Glutamatergic neuron (in vitro differentiated cells): ENCODE measurements at regions not wholly inside any gene's neighbourhood (a gene's known extent, or its start where the extent isn't known, plus 50 kb on each side); places are given as distances from the start of the nearest gene placed in this dataset.
A peak's percentile ranks its signal among the peaks of the same experiment; 100 is the strongest.

Source experiments
- DNase-seq: peaks from one replicate; pipeline ENCODE4 v3.0.0; 2022
- H3K27ac Mint-ChIP-seq: one replicate; pipeline ENCODE4 v1.8.0; 2020; ENCODE audit warnings: mild to moderate bottlenecking, mixed read lengths, inconsistent platforms; ENCODE audit not compliant: unreplicated experiment
- H3K27me3 Mint-ChIP-seq: one replicate; pipeline ENCODE4 v1.8.0; 2020; ENCODE audit warnings: mild to moderate bottlenecking, moderate library complexity, mixed read lengths, inconsistent platforms; ENCODE audit not compliant: unreplicated experiment
- H3K36me3 Mint-ChIP-seq: one replicate; pipeline ENCODE4 v1.8.0; 2020; ENCODE audit warnings: mild to moderate bottlenecking, mixed read lengths, inconsistent platforms; ENCODE audit not compliant: unreplicated experiment
- H3K4me1 Mint-ChIP-seq: one replicate; pipeline ENCODE4 v1.8.0; 2020; ENCODE audit warnings: mild to moderate bottlenecking, low read depth, mixed read lengths, inconsistent platforms; ENCODE audit not compliant: unreplicated experiment
- H3K4me3 Mint-ChIP-seq: one replicate; pipeline ENCODE4 v1.8.0; 2020; ENCODE audit warnings: mild to moderate bottlenecking, mixed read lengths, inconsistent platforms; ENCODE audit not compliant: unreplicated experiment
- H3K9me3 Mint-ChIP-seq: one replicate; pipeline ENCODE4 v1.8.0; 2020; ENCODE audit warnings: mild to moderate bottlenecking, moderate library complexity, mixed read lengths, inconsistent platforms; ENCODE audit not compliant: unreplicated experiment
- TF ChIP-seq, protein P1 (sequence below): fragments of 200-600 bp; sonication (generic); IDR thresholded peaks from one replicate; pipeline ENCODE4 v1.5.0; 2021; ENCODE audit not compliant: partially characterized antibody, unreplicated experiment

DNA sequence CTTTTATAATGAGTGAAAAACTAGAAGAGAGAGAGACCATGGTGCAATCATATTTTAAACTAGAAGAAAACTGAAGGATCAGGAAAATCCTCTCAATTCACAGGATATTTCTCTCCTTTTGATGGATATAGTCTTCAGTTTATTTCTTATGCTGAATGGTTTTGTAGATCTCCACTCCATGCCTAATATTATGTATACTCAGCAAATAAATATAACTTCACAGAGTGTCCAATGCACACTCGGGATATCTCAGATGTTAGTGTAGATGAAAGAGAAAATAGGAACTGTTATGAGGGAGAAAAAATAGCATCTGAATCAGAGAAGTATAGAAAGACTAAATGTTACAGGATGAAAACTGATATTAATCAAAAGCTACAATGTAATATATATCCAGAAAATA, 1324.5 kb upstream of the PIK3C3 start:
- TF ChIP-seq, protein P1, sequence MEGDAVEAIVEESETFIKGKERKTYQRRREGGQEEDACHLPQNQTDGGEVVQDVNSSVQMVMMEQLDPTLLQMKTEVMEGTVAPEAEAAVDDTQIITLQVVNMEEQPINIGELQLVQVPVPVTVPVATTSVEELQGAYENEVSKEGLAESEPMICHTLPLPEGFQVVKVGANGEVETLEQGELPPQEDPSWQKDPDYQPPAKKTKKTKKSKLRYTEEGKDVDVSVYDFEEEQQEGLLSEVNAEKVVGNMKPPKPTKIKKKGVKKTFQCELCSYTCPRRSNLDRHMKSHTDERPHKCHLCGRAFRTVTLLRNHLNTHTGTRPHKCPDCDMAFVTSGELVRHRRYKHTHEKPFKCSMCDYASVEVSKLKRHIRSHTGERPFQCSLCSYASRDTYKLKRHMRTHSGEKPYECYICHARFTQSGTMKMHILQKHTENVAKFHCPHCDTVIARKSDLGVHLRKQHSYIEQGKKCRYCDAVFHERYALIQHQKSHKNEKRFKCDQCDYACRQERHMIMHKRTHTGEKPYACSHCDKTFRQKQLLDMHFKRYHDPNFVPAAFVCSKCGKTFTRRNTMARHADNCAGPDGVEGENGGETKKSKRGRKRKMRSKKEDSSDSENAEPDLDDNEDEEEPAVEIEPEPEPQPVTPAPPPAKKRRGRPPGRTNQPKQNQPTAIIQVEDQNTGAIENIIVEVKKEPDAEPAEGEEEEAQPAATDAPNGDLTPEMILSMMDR, result no peak
- no peaks in the 10 kb centered on the region for H3K36me3 Mint-ChIP-seq
- H3K9me3 Mint-ChIP-seq, result no peaks in the 10 kb centered on the region
- H3K27me3 Mint-ChIP-seq, result no peaks in the 10 kb centered on the region
- no peaks in the 10 kb centered on the region for H3K4me1 Mint-ChIP-seq
- no peak overlapping the region for H3K4me3 Mint-ChIP-seq
- no peak overlapping the region for H3K27ac Mint-ChIP-seq
- DNase-seq, result no peak

DNA sequence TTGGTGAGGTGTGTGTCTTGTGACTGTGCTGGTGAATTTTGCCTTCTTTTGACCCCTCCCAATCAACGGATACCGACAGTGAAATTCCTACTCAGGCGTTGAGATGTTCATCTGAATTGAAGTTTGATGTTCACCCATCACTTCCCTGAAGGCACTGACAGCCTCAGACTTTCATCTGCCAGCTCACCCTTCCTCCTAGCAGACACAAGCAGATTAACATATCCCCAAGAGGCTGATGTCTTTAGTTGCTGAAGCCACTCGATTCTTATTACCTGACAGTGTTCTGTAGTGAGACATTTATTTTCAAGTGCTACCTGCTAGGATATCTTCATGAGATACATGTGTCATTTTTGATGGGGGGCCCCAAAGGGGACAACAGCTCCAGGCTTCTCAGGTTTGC, 1330.1 kb upstream of the PIK3C3 start:
- Mint-ChIP-seq H3K9me3 (no peaks in the 10 kb centered on the region), H3K27ac (no peak overlapping the region), H3K4me1 (peaks cover 4% of the 10 kb centered on the region), H3K4me3 (no peak overlapping the region), H3K27me3 (no peaks in the 10 kb centered on the region), H3K36me3 (no peaks in the 10 kb centered on the region)
- DNase-seq, result no peak
- TF ChIP-seq, protein P1, result no peak

DNA sequence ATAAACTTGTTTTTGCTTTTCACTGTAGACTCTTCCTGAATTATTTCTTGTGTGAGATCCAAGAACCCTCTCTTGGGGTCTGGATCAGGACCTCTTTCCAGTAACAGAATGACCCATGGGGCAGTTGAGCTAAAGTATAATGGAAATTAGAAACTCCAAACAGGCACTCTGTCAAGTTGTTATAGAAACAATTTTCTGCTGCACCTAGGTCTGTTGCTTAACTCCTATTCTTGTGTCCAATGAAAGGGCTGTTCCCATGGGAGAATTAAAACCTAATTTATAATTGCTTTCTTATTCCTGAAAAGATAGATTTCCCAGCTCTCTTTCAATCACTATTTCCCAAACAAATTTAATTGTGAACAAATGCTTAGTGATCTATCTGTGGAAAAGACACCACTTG, 1341.3 kb upstream of the PIK3C3 start:
- H3K36me3 Mint-ChIP-seq, result no peaks in the 10 kb centered on the region
- peaks cover 4% of the 10 kb centered on the region for H3K27me3 Mint-ChIP-seq
- H3K9me3 Mint-ChIP-seq, result peaks cover 4% of the 10 kb centered on the region
- H3K4me3 Mint-ChIP-seq, result no peak overlapping the region
- H3K4me1 Mint-ChIP-seq, result peaks cover 12% of the 10 kb centered on the region
- no peak overlapping the region for H3K27ac Mint-ChIP-seq
- TF ChIP-seq, protein P1, result no peak
- DNase-seq, result no peak

DNA sequence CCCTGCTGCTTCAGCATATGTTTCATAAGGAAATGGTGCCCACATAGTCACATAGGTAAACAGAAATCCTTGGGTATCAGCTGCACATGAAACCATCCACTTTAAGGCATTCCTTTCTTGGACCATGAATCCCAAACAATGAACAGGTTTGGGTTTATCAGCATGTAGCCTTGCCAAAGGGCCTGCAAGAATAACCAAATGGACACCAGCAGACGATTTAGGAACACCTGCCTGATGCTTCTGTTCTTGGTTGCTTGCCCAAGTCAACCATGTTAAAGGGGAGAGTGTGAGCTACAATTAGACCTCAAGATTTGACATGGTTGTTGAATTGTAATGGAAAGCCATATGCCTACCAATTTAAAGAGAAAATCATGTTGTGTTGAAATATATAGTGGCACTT, 1342.7 kb upstream of the PIK3C3 start:
- Mint-ChIP-seq H3K4me1 (peaks cover 19% of the 10 kb centered on the region), H3K27ac (peak overlapping the region; percentile 49), H3K27me3 (peaks cover 4% of the 10 kb centered on the region)

DNA sequence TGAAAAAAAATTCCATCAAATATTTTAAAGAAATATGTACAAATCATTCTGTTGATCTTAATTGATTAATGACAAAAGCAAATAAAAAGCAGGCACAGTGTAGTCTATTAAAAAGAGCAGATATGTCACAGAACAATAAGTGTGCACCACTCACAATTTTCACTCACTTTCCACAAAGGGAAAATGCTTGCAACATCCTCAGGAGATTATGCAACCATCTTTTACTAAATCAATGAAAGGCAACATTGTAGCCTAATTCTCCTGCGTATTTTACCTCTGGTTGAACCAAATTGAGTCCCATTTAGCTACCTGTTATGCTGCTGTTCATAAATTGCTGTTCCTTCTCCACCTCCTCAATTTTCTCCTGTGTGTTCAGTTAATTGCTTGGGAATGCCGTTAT, 1346.8 kb upstream of the PIK3C3 start:
- H3K4me1 Mint-ChIP-seq, result peaks cover 15% of the 10 kb centered on the region
- no peak overlapping the region for H3K27ac Mint-ChIP-seq
- TF ChIP-seq, protein P1, result no peak
- H3K27me3 Mint-ChIP-seq, result peaks cover 4% of the 10 kb centered on the region
- no peaks in the 10 kb centered on the region for H3K36me3 Mint-ChIP-seq
- H3K9me3 Mint-ChIP-seq, result peaks cover 3% of the 10 kb centered on the region
- no peak for DNase-seq
- H3K4me3 Mint-ChIP-seq, result no peak overlapping the region

More for the DNA sequence above, 1342.7 kb upstream of the PIK3C3 start:
- Mint-ChIP-seq H3K4me3 (no peak overlapping the region), H3K36me3 (no peaks in the 10 kb centered on the region), H3K9me3 (peaks cover 4% of the 10 kb centered on the region)
- TF ChIP-seq, protein P1, result no peak
- no peak for DNase-seq
